K562 (cell line): ENCODE measurements at regions not wholly inside any gene's neighbourhood (a gene's known extent, or its start where the extent isn't known, plus 50 kb on each side); places are given as distances from the start of the nearest gene placed in this dataset.

ENCODE experiments used
- MYBL2 ChIP-seq, 2 experiments: fragments of 450-650 bp in 1 of 2; sonication (generic) in 1 of 2; formaldehyde crosslinking in 1 of 2; IDR thresholded peaks; 2 replicates each; pipeline versions ENCODE4 v1.6.1 to v1.8.1; 2017 to 2022; ENCODE audit warnings: borderline replicate concordance in 1 of 2, inconsistent platforms in 1 of 2, low read depth in 1 of 2, mild to moderate bottlenecking in 1 of 2, missing genetic modification reagents in 1 of 2, moderate library complexity in 1 of 2
- STAT5A ChIP-seq: IDR thresholded peaks from 2 replicates; pipeline ENCODE4 v1.6.1; 2012; ENCODE audit warnings: low read length, inconsistent platforms, borderline replicate concordance
- ZBTB26 ChIP-seq: fragments of 450-650 bp; formaldehyde crosslinking; IDR thresholded peaks from 2 replicates; pipeline ENCODE4 v1.4.0; 2022; ENCODE audit warnings: missing genetic modification characterization
- ZNF57 ChIP-seq: fragments of 450-650 bp; formaldehyde crosslinking; IDR thresholded peaks from 2 replicates; pipeline ENCODE4 v1.4.0; 2020; ENCODE audit warnings: mild to moderate bottlenecking, moderate library complexity
- TF ChIP-seq, protein P1 (sequence below), 2 experiments: fragments of 450-650 bp; formaldehyde crosslinking in 1 of 2; IDR thresholded peaks; 2 replicates each; pipeline versions ENCODE4 v1.4.0 to v1.6.1; 2014 to 2020; ENCODE audit warnings: mild to moderate bottlenecking in 2 of 2, borderline replicate concordance in 1 of 2, low read depth in 1 of 2
- TF ChIP-seq, protein P2 (sequence below): fragments of 250-450 bp; sonication (Bioruptor Pico); IDR thresholded peaks from 2 replicates; pipeline ENCODE4 v1.4.0; 2020; ENCODE audit warnings: mild to moderate bottlenecking, moderate library complexity

DNA sequence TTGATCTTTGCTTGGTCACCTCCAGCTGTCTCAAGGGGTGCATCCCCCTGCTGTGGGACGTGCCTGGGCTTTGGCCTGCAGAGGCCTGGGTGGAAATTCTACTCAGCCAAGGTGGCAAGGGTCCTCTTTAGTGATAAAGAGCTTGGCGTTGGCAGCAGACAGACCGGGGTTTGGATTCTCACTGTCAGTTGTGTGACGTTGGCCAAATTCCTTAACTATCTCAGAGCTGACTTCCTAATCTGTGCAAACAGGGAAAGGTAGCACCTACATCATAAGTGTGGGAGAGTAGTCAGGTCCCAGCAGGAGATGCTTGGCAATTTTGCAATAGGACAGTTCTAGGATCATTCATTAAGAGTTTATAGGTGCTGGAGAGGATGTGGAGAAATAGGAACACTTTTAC, 154.3 kb upstream of the GSC start (continued):
- TF ChIP-seq, protein P1, sequence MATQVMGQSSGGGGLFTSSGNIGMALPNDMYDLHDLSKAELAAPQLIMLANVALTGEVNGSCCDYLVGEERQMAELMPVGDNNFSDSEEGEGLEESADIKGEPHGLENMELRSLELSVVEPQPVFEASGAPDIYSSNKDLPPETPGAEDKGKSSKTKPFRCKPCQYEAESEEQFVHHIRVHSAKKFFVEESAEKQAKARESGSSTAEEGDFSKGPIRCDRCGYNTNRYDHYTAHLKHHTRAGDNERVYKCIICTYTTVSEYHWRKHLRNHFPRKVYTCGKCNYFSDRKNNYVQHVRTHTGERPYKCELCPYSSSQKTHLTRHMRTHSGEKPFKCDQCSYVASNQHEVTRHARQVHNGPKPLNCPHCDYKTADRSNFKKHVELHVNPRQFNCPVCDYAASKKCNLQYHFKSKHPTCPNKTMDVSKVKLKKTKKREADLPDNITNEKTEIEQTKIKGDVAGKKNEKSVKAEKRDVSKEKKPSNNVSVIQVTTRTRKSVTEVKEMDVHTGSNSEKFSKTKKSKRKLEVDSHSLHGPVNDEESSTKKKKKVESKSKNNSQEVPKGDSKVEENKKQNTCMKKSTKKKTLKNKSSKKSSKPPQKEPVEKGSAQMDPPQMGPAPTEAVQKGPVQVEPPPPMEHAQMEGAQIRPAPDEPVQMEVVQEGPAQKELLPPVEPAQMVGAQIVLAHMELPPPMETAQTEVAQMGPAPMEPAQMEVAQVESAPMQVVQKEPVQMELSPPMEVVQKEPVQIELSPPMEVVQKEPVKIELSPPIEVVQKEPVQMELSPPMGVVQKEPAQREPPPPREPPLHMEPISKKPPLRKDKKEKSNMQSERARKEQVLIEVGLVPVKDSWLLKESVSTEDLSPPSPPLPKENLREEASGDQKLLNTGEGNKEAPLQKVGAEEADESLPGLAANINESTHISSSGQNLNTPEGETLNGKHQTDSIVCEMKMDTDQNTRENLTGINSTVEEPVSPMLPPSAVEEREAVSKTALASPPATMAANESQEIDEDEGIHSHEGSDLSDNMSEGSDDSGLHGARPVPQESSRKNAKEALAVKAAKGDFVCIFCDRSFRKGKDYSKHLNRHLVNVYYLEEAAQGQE (IDR thresholded peaks at IDR 0.05; ENCODE audit: borderline replicate concordance), result no peak
- TF ChIP-seq, protein P1 (CRISPR knock-in tag; IDR thresholded peaks at IDR 0.05; ENCODE audit: low read depth), result no peak
- TF ChIP-seq MYBL2 (IDR thresholded peaks at IDR 0.05; ENCODE audit: low read depth) (no peak), MYBL2 (CRISPR knock-in tag; IDR thresholded peaks at IDR 0.05; ENCODE audit: borderline replicate concordance) (no peak), ZNF57 (CRISPR knock-in tag) (no peak), STAT5A (no peak), ZBTB26 (no peak)
- TF ChIP-seq, protein P2, sequence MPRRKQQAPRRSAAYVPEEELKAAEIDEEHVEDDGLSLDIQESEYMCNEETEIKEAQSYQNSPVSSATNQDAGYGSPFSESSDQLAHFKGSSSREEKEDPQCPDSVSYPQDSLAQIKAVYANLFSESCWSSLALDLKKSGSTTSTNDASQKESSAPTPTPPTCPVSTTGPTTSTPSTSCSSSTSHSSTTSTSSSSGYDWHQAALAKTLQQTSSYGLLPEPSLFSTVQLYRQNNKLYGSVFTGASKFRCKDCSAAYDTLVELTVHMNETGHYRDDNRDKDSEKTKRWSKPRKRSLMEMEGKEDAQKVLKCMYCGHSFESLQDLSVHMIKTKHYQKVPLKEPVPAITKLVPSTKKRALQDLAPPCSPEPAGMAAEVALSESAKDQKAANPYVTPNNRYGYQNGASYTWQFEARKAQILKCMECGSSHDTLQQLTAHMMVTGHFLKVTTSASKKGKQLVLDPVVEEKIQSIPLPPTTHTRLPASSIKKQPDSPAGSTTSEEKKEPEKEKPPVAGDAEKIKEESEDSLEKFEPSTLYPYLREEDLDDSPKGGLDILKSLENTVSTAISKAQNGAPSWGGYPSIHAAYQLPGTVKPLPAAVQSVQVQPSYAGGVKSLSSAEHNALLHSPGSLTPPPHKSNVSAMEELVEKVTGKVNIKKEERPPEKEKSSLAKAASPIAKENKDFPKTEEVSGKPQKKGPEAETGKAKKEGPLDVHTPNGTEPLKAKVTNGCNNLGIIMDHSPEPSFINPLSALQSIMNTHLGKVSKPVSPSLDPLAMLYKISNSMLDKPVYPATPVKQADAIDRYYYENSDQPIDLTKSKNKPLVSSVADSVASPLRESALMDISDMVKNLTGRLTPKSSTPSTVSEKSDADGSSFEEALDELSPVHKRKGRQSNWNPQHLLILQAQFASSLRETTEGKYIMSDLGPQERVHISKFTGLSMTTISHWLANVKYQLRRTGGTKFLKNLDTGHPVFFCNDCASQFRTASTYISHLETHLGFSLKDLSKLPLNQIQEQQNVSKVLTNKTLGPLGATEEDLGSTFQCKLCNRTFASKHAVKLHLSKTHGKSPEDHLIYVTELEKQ (CRISPR knock-in tag), result no peak
